ENCODE measurements at regions not wholly inside any gene's neighbourhood (a gene's known extent, or its start where the extent isn't known, plus 50 kb on each side); places are given as distances from the start of the nearest gene placed in this dataset.

- Mint-ChIP-seq H3K27me3 (ENCODE audit: unreplicated experiment) (no peaks in the 10 kb centered on the region), H3K27ac (ENCODE audit: unreplicated experiment) (no peak overlapping the region), H3K4me3 (ENCODE audit: unreplicated experiment) (no peak overlapping the region), H3K36me3 (ENCODE audit: unreplicated experiment) (peaks cover 4% of the 10 kb centered on the region), H3K9me3 (ENCODE audit: unreplicated experiment) (peaks cover 3% of the 10 kb centered on the region), H3K4me1 (ENCODE audit: low read depth, unreplicated experiment) (no peaks in the 10 kb centered on the region)
- DNase-seq: no peak
- TF ChIP-seq, protein P1, sequence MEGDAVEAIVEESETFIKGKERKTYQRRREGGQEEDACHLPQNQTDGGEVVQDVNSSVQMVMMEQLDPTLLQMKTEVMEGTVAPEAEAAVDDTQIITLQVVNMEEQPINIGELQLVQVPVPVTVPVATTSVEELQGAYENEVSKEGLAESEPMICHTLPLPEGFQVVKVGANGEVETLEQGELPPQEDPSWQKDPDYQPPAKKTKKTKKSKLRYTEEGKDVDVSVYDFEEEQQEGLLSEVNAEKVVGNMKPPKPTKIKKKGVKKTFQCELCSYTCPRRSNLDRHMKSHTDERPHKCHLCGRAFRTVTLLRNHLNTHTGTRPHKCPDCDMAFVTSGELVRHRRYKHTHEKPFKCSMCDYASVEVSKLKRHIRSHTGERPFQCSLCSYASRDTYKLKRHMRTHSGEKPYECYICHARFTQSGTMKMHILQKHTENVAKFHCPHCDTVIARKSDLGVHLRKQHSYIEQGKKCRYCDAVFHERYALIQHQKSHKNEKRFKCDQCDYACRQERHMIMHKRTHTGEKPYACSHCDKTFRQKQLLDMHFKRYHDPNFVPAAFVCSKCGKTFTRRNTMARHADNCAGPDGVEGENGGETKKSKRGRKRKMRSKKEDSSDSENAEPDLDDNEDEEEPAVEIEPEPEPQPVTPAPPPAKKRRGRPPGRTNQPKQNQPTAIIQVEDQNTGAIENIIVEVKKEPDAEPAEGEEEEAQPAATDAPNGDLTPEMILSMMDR (IDR thresholded peaks at IDR 0.05; ENCODE audit: partially characterized antibody, unreplicated experiment): no peak
These were observed 77.2 kb upstream of the TARS1 start for GRCh38 chr5:33363537-33363936.

GRCh38 chr5:33364406-33364805 is 76.4 kb upstream of the TARS1 start:
- H3K36me3 Mint-ChIP-seq (ENCODE audit: unreplicated experiment): peaks cover 4% of the 10 kb centered on the region
- no peak overlapping the region for H3K4me3 Mint-ChIP-seq (ENCODE audit: unreplicated experiment)
- DNase-seq: no peak
- TF ChIP-seq, protein P1 (IDR thresholded peaks at IDR 0.05; ENCODE audit: partially characterized antibody, unreplicated experiment): no peak
- H3K9me3 Mint-ChIP-seq (ENCODE audit: unreplicated experiment): peaks cover 1% of the 10 kb centered on the region
- H3K27ac Mint-ChIP-seq (ENCODE audit: unreplicated experiment): no peak overlapping the region
- H3K27me3 Mint-ChIP-seq (ENCODE audit: unreplicated experiment): no peaks in the 10 kb centered on the region
- H3K4me1 Mint-ChIP-seq (ENCODE audit: low read depth, unreplicated experiment): no peaks in the 10 kb centered on the region

- Mint-ChIP-seq H3K4me3 (ENCODE audit: unreplicated experiment) (no peak overlapping the region), H3K36me3 (ENCODE audit: unreplicated experiment) (no peaks in the 10 kb centered on the region), H3K27me3 (ENCODE audit: unreplicated experiment) (no peaks in the 10 kb centered on the region), H3K4me1 (ENCODE audit: low read depth, unreplicated experiment) (no peaks in the 10 kb centered on the region), H3K27ac (ENCODE audit: unreplicated experiment) (no peak overlapping the region), H3K9me3 (ENCODE audit: unreplicated experiment) (no peaks in the 10 kb centered on the region)
- DNase-seq: no peak
- TF ChIP-seq, protein P1 (IDR thresholded peaks at IDR 0.05; ENCODE audit: partially characterized antibody, unreplicated experiment): no peak
These were observed 73.3 kb upstream of the TARS1 start for GRCh38 chr5:33367416-33367815.

DNA sequence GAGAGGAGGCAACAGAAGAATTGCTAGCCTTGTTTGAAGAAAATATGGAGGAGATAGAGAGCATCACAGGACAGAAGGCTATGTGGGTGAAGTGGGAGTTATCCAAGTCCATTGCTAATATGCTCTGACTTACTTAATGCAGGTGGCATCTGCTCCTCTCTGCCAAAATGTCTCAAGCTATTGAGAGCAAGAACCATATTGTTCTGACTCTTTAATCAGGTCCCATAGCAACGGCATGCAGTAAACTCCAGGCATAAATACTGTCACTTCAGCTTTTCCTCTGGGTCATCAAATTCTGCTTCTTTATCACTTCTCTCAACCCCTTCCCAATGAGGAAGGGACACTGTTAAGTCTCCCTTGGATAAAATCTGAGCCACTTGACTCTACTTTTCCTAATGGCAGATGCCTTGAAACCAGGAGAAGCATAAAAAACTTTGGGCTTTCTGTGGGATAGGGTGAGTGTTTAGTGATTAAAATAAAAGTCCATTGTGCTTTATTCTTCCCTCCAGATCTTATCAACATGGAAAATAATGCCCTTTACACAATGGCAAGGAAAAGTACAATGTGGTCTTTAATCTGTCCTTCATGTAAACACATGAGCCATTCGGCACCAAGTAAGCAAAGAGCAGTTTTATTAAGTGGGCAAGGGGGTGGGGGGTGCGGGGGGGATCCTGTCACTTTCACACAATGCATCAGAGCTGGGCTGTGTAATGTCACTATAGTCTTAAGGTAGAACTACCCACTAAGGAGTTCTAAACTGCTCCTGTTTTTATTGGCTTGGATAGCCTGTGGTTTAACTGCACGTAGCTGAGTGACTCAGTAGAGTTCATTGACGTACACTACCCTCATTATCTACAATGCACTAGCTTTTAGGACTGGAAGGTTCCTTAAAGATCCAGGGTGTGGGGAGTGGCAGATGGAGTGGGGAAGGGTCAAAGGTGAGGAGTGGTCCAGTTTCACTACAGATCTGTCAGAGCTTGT is 71.0 kb upstream of the TARS1 start:
- TF ChIP-seq, protein P1 (IDR thresholded peaks at IDR 0.05; ENCODE audit: partially characterized antibody, unreplicated experiment): no peak
- Mint-ChIP-seq H3K27ac (ENCODE audit: unreplicated experiment) (no peak overlapping the region), H3K4me3 (ENCODE audit: unreplicated experiment) (no peak overlapping the region), H3K27me3 (ENCODE audit: unreplicated experiment) (no peaks in the 10 kb centered on the region), H3K36me3 (ENCODE audit: unreplicated experiment) (no peaks in the 10 kb centered on the region), H3K9me3 (ENCODE audit: unreplicated experiment) (no peaks in the 10 kb centered on the region), H3K4me1 (ENCODE audit: low read depth, unreplicated experiment) (no peaks in the 10 kb centered on the region)
- no peak for DNase-seq

DNA sequence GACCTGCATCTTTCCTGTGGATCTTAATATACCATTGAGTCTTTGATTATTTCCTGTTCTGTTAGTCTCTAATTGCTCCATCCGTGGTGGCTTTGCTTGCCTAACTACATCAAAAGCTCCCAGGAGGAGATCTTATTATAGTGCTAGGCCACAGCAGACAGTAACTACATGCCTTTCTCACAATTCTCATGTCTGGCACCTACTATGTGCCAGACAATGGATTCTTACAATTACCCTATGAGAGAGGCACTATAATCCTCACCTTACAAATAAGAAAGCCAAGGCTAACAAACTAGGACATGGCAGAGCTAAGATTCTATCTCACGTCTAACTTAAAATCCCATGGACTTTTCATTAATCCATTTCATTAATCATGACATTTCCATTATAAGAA is 70.3 kb upstream of the TARS1 start:
- TF ChIP-seq, protein P1 (IDR thresholded peaks at IDR 0.05; ENCODE audit: partially characterized antibody, unreplicated experiment): no peak

More for the DNA sequence above, 70.3 kb upstream of the TARS1 start:
- H3K36me3 Mint-ChIP-seq (ENCODE audit: unreplicated experiment): no peaks in the 10 kb centered on the region
- no peaks in the 10 kb centered on the region for H3K4me1 Mint-ChIP-seq (ENCODE audit: low read depth, unreplicated experiment)
- H3K4me3 Mint-ChIP-seq (ENCODE audit: unreplicated experiment): no peak overlapping the region
- H3K9me3 Mint-ChIP-seq (ENCODE audit: unreplicated experiment): no peaks in the 10 kb centered on the region
- no peaks in the 10 kb centered on the region for H3K27me3 Mint-ChIP-seq (ENCODE audit: unreplicated experiment)
- DNase-seq: no peak
- no peak overlapping the region for H3K27ac Mint-ChIP-seq (ENCODE audit: unreplicated experiment)
